ENCODE measurements at regions not wholly inside any gene's neighbourhood (a gene's known extent, or its start where the extent isn't known, plus 50 kb on each side); places are given as distances from the start of the nearest gene placed in this dataset.

DNA sequence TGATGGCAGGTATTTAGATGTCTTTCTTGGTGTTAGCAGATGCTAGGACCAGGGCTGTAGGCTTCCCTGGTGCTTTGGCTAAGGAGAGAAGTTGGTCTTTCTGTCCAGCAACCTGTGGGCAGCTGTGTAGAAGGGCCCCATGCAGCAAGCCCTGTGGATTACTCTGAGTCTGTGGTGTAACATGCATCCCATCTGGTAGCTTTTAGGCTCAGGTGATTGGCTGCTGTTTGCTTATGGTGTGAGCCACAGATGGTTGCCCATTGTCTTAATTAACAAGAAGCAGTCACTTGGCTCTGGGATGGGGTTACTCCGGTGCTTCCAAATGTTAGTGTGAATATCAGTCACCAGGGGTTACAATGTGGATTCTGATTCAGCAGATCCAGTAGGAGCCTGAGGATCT is 368.6 kb upstream of the C2CD4B start:
- H3K36me3 ChIP-seq, result no peaks in the 10 kb centered on the region
- H3K27me3 ChIP-seq, result no peaks in the 10 kb centered on the region
- no peak for DNase-seq
- peaks cover 0 to 20% (median 4%) of the 10 kb centered on the region in 12 donors for H3K4me1 ChIP-seq
- no peak for ATAC-seq
- 67 to 88% (median 82%) methylated on average over 1 of the region's 1 CpG for WGBS, 4 donors
- H3K4me3 ChIP-seq, result no peak overlapping the region
- no peak for TF ChIP-seq POLR2A (IDR thresholded peaks at IDR 0.05)
- TF ChIP-seq, protein P1, sequence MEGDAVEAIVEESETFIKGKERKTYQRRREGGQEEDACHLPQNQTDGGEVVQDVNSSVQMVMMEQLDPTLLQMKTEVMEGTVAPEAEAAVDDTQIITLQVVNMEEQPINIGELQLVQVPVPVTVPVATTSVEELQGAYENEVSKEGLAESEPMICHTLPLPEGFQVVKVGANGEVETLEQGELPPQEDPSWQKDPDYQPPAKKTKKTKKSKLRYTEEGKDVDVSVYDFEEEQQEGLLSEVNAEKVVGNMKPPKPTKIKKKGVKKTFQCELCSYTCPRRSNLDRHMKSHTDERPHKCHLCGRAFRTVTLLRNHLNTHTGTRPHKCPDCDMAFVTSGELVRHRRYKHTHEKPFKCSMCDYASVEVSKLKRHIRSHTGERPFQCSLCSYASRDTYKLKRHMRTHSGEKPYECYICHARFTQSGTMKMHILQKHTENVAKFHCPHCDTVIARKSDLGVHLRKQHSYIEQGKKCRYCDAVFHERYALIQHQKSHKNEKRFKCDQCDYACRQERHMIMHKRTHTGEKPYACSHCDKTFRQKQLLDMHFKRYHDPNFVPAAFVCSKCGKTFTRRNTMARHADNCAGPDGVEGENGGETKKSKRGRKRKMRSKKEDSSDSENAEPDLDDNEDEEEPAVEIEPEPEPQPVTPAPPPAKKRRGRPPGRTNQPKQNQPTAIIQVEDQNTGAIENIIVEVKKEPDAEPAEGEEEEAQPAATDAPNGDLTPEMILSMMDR (IDR thresholded peaks at IDR 0.05), result no peak
- intact Hi-C loops (cut with DNase I), result no loop called here
- H3K27ac ChIP-seq, result no peak overlapping the region
- H3K9me3 ChIP-seq, result no peaks in the 10 kb centered on the region

DNA sequence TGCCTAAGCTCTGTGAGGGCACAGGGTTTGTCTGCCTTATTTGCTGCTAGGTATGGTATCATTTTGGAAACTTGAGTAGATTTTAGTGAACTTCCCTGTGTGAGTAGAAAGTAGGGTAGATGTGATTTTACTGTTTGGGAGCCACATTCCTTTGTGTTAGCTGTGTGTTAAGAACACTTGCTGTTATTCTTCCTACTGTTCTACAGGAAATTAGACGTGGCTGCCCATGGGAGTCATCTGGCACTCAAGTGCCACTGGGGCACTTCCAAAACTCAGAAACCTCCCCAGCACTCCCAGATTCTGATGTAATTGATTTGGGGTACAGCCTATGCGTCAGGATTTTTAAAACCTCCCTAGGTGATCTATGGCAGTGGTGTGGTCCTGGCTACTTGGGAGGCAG is 369.9 kb upstream of the C2CD4B start:
- Histone ChIP-seq H3K9me3 (no peaks in the 10 kb centered on the region), H3K4me3 (no peak overlapping the region), H3K27me3 (no peaks in the 10 kb centered on the region), H3K36me3 (no peaks in the 10 kb centered on the region), H3K4me1 (peaks cover 0 to 20% (median 4%) of the 10 kb centered on the region in 12 donors), H3K27ac (no peak overlapping the region)
- TF ChIP-seq, protein P1 (IDR thresholded peaks at IDR 0.05), result no peak
- no peak for TF ChIP-seq POLR2A (IDR thresholded peaks at IDR 0.05)
- no peak for ATAC-seq
- DNase-seq, result no peak
- intact Hi-C loops (cut with DNase I), result no loop called here
- WGBS, 4 donors, result 53 to 59% (median 56%) methylated on average over 2 of the region's 2 CpGs

DNA sequence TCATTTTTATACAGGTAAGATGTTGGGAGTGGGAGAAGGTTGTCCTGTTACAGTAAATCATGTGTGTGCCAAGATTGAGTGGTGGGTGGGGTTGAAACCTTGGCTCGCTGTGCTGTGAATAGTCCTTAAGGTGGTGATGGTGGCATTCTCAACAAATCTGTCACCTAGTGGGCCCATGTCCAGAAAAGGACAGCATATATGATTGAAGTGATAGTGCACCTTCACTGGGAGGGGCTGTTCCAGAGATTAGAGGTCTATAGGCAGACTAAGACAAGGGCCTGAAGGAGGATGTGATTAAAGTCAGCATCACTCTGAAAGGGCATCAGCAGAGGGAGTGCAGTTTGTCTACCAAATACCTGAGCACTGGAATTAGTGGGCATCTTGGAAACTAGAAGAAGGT is 374.2 kb upstream of the C2CD4B start:
- WGBS, 4 donors, result 79 to 90% (median 87%) methylated on average over 1 of the region's 1 CpG
- no peak overlapping the region for H3K27ac ChIP-seq
- no peaks in the 10 kb centered on the region for H3K27me3 ChIP-seq

DNA sequence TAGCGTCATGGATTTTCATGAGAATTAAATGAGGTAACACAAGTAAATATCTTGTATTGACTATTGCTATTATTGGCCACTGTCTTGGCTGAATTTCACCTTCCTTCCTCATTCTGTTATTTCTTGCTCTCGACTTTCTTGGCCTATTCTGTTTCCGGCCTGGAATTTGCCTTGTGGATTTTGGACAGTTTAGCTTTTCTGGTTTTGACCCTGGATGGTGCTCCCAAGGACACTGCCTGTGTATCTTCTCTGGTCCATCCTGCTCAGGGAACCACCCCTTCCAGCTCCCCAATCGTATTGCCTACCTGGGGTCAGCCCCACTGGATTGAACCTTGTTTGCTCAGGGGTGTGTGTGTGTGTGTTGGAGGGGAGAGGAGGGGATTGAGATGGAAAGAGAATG is 376.2 kb upstream of the C2CD4B start:
- ATAC-seq (peak in 1 of 4 donors; percentile 57), DNase-seq (no peak)
- intact Hi-C loops (cut with DNase I), result loop anchor here in 3 of 10 donors (5.0 to 10.0 kb wide), 3 partner anchors 34 to 146 kb away; partner anchors contain the start of gene TLN2 (in 1 of the 3)
- 56 to 67% (median 63%) methylated on average over 4 of the region's 4 CpGs for WGBS, 4 donors
- no peak overlapping the region for H3K4me3 ChIP-seq
- no peak for TF ChIP-seq POLR2A (IDR thresholded peaks at IDR 0.05)
- TF ChIP-seq, protein P1 (IDR thresholded peaks at IDR 0.05), result no peak
- H3K36me3 ChIP-seq, result no peaks in the 10 kb centered on the region
- H3K27ac ChIP-seq, result peak overlapping the region in 1 of 12 donors; percentile 67
- H3K9me3 ChIP-seq, result no peaks in the 10 kb centered on the region
- H3K4me1 ChIP-seq, result peaks cover 3 to 42% (median 14%) of the 10 kb centered on the region in 12 donors
- H3K27me3 ChIP-seq, result no peaks in the 10 kb centered on the region

More for the DNA sequence above, 374.2 kb upstream of the C2CD4B start:
- Histone ChIP-seq H3K9me3 (no peaks in the 10 kb centered on the region), H3K36me3 (no peaks in the 10 kb centered on the region), H3K4me1 (peaks cover 0 to 29% (median 6%) of the 10 kb centered on the region in 12 donors), H3K4me3 (no peak overlapping the region)
- intact Hi-C loops (cut with DNase I), result no loop called here
- ATAC-seq (no peak), DNase-seq (no peak)
- TF ChIP-seq, protein P1 (IDR thresholded peaks at IDR 0.05), result no peak
- no peak for TF ChIP-seq POLR2A (IDR thresholded peaks at IDR 0.05)

Measured in heart left ventricle (tissue), 16 donors.